ENCODE measurements at regions not wholly inside any gene's neighbourhood (a gene's known extent, or its start where the extent isn't known, plus 50 kb on each side); places are given as distances from the start of the nearest gene placed in this dataset.
A peak's percentile ranks its signal among the peaks of the same experiment; 100 is the strongest.

DNA sequence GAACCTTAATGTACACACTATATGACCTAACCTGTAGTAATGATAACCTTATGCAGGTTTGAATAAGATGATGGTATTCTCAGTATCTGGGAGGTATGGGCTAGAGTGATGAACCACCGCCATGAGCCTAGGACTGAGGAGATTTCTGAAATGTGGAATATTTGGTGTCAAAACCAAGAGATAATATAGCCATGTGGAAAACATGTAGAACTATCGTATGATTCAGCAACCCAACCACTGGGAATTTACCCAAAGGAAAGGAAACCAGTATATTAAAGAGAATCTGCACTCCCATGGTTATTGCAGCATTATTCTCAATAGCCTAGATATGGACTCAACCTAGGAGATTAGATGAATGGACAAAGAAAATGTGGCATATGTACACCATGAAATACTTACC is 271.7 kb upstream of the BTG1 start:
- Histone ChIP-seq H3K36me3 (ENCODE audit: control insufficient read depth in 1 of 2, insufficient read depth in 2 of 2, low read depth in 1 of 2, low read length in 2 of 2) (no peaks in the 10 kb centered on the region), H3K27me3 (ENCODE audit: control insufficient read depth in 1 of 2, insufficient read depth in 1 of 2, low read length in 2 of 2) (no peaks in the 10 kb centered on the region), H2AFZ (ENCODE audit: low read depth, low read length) (no peak overlapping the region), H2AK5ac (ENCODE audit: low read length, severe bottlenecking) (no peak overlapping the region), H3K18ac (ENCODE audit: low read depth in 1 of 2, low read length in 2 of 2) (no peak overlapping the region), H2BK12ac (ENCODE audit: low read length in 2 of 2) (no peak overlapping the region), H3K9ac (ENCODE audit: low read length) (no peak overlapping the region), H3K27ac (ENCODE audit: low read length, poor library complexity, severe bottlenecking) (no peak overlapping the region), H4K8ac (ENCODE audit: low read length) (no peak overlapping the region), H3K23ac (ENCODE audit: low read length in 2 of 2) (no peak overlapping the region), H2BK120ac (ENCODE audit: low read depth, low read length) (no peak overlapping the region), H4K91ac (ENCODE audit: low read length) (no peak overlapping the region), H2BK5ac (ENCODE audit: low read depth, low read length, poor library complexity, severe bottlenecking) (no peak overlapping the region), H3K4me1 (ENCODE audit: control insufficient read depth, insufficient read depth, low read depth, low read length) (no peaks in the 10 kb centered on the region), H3K4me3 (ENCODE audit: insufficient read depth in 1 of 2, low read depth in 1 of 2, low read length in 2 of 2) (no peak overlapping the region), H2BK15ac (ENCODE audit: low read depth, poor library complexity, severe bottlenecking) (no peak overlapping the region), H3K9me3 (ENCODE audit: control insufficient read depth, low read length) (no peaks in the 10 kb centered on the region), H3K79me1 (replicated peaks; ENCODE audit: low read length, poor library complexity, severe bottlenecking) (no peaks in the 10 kb centered on the region), H3K14ac (ENCODE audit: low read length in 2 of 2) (no peak overlapping the region), H3K4ac (ENCODE audit: low read depth in 1 of 2, low read length in 2 of 2) (no peak overlapping the region), H3K4me2 (ENCODE audit: low read length, poor library complexity, severe bottlenecking) (no peak overlapping the region)
- WGBS = 100% methylated on average over 1 of the region's 2 CpGs
- no peak for DNase-seq

DNA sequence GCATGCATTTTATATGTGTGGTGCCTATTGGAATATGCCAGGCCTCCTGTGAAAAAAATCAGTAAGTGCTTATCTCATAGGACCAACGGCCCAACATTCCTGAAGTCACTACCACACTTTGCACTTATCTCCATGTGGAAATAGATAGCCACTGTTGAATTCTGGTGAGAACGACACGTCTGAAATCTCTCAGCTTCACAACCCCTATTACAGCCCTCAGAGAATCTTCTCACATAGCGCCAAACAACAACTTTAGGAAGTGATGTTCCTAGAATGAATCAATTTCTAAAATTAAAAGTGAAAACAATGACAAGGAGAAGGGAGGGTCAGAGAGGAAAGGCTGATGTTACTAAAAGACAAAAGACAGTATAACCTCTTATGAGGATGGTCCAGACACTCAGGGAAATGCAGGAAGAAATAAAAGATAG is 270.8 kb upstream of the BTG1 start:
- H2AFZ ChIP-seq (ENCODE audit: low read depth, low read length) = no peak overlapping the region

DNA sequence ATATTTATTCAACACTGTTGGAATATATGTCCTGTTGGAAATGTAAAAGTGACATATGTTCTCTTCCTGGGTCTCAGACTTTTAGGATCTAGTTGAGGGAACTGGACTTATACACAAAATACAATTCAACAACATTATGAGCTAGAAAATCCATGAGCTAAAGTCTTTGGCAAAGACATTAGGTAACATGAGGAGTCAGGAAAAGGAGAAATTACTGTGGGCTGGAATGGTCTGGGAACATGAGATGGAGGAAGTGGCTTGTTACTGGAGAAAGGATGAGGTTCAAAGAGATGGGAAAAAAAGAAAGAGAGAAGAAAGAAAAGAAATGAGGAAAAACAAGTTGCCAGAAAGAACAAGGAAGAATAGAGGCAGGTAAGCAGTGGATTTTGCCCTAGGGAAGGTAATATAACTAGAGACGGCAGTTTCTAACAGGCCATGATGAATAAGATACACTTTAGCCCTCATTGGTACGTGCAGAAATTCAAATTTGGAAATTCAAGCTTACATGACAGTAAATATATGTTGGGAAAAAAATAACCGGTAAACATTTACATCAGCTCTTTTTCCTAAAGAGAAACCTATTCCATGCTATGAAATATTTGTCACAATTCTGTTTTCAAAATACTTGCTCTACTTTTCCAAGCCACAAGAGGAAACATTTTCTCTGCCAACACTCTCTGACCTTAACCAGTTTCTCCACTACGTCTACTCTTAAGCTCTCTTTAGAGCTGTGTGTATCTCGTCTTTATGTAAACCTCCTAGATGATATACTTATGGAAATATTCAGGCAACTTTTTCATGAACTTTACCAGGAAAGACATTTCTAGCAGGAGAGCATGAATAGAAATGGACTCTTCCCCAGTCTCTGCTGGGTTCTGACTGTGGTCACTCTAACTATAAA is 268.8 kb upstream of the BTG1 start:
- Histone ChIP-seq H3K4me3 (ENCODE audit: insufficient read depth in 1 of 2, low read depth in 1 of 2, low read length in 2 of 2) (no peak overlapping the region), H3K4ac (ENCODE audit: low read depth in 1 of 2, low read length in 2 of 2) (no peak overlapping the region), H3K27me3 (ENCODE audit: control insufficient read depth in 1 of 2, insufficient read depth in 1 of 2, low read length in 2 of 2) (no peaks in the 10 kb centered on the region), H2BK12ac (ENCODE audit: low read length in 2 of 2) (no peak overlapping the region), H3K14ac (ENCODE audit: low read length in 2 of 2) (no peak overlapping the region), H2AFZ (ENCODE audit: low read depth, low read length) (no peak overlapping the region), H3K9ac (ENCODE audit: low read length) (no peak overlapping the region), H3K23ac (ENCODE audit: low read length in 2 of 2) (no peak overlapping the region), H2BK15ac (ENCODE audit: low read depth, poor library complexity, severe bottlenecking) (no peak overlapping the region), H3K36me3 (ENCODE audit: control insufficient read depth in 1 of 2, insufficient read depth in 2 of 2, low read depth in 1 of 2, low read length in 2 of 2) (no peaks in the 10 kb centered on the region), H3K4me1 (ENCODE audit: control insufficient read depth, insufficient read depth, low read depth, low read length) (no peaks in the 10 kb centered on the region), H2BK120ac (ENCODE audit: low read depth, low read length) (no peak overlapping the region), H4K8ac (ENCODE audit: low read length) (no peak overlapping the region), H3K18ac (ENCODE audit: low read depth in 1 of 2, low read length in 2 of 2) (no peak overlapping the region), H3K79me1 (replicated peaks; ENCODE audit: low read length, poor library complexity, severe bottlenecking) (no peaks in the 10 kb centered on the region), H2BK5ac (ENCODE audit: low read depth, low read length, poor library complexity, severe bottlenecking) (no peak overlapping the region), H3K27ac (ENCODE audit: low read length, poor library complexity, severe bottlenecking) (no peak overlapping the region), H3K4me2 (ENCODE audit: low read length, poor library complexity, severe bottlenecking) (no peak overlapping the region), H4K91ac (ENCODE audit: low read length) (no peak overlapping the region), H2AK5ac (ENCODE audit: low read length, severe bottlenecking) (no peak overlapping the region), H3K9me3 (ENCODE audit: control insufficient read depth, low read length) (no peaks in the 10 kb centered on the region)
- peak; percentile 9 for DNase-seq
- WGBS = 94% methylated on average over 5 of the region's 5 CpGs

More for the DNA sequence above, 270.8 kb upstream of the BTG1 start:
- H3K4me1 ChIP-seq (ENCODE audit: control insufficient read depth, insufficient read depth, low read depth, low read length) = no peaks in the 10 kb centered on the region
- H2BK15ac ChIP-seq (ENCODE audit: low read depth, poor library complexity, severe bottlenecking) = no peak overlapping the region
- no peak overlapping the region for H3K4me2 ChIP-seq (ENCODE audit: low read length, poor library complexity, severe bottlenecking)
- no peak overlapping the region for H3K4ac ChIP-seq (ENCODE audit: low read depth in 1 of 2, low read length in 2 of 2)
- H3K4me3 ChIP-seq (ENCODE audit: insufficient read depth in 1 of 2, low read depth in 1 of 2, low read length in 2 of 2) = no peak overlapping the region
- H3K79me1 ChIP-seq (replicated peaks; ENCODE audit: low read length, poor library complexity, severe bottlenecking) = no peaks in the 10 kb centered on the region
- H3K14ac ChIP-seq (ENCODE audit: low read length in 2 of 2) = no peak overlapping the region
- H3K9me3 ChIP-seq (ENCODE audit: control insufficient read depth, low read length) = no peaks in the 10 kb centered on the region
- no peak overlapping the region for H4K91ac ChIP-seq (ENCODE audit: low read length)
- no peak overlapping the region for H2BK120ac ChIP-seq (ENCODE audit: low read depth, low read length)
- no peak overlapping the region for H3K23ac ChIP-seq (ENCODE audit: low read length in 2 of 2)
- H3K27me3 ChIP-seq (ENCODE audit: control insufficient read depth in 1 of 2, insufficient read depth in 1 of 2, low read length in 2 of 2) = no peaks in the 10 kb centered on the region
- H4K8ac ChIP-seq (ENCODE audit: low read length) = no peak overlapping the region
- no peak overlapping the region for H3K27ac ChIP-seq (ENCODE audit: low read length, poor library complexity, severe bottlenecking)
- H3K9ac ChIP-seq (ENCODE audit: low read length) = no peak overlapping the region
- H2BK12ac ChIP-seq (ENCODE audit: low read length in 2 of 2) = no peak overlapping the region
- no peak overlapping the region for H2AK5ac ChIP-seq (ENCODE audit: low read length, severe bottlenecking)
- DNase-seq = no peak
- WGBS = 87% methylated on average over 3 of the region's 4 CpGs
- H2BK5ac ChIP-seq (ENCODE audit: low read depth, low read length, poor library complexity, severe bottlenecking) = no peak overlapping the region
- no peaks in the 10 kb centered on the region for H3K36me3 ChIP-seq (ENCODE audit: control insufficient read depth in 1 of 2, insufficient read depth in 2 of 2, low read depth in 1 of 2, low read length in 2 of 2)
- H3K18ac ChIP-seq (ENCODE audit: low read depth in 1 of 2, low read length in 2 of 2) = no peak overlapping the region

DNA sequence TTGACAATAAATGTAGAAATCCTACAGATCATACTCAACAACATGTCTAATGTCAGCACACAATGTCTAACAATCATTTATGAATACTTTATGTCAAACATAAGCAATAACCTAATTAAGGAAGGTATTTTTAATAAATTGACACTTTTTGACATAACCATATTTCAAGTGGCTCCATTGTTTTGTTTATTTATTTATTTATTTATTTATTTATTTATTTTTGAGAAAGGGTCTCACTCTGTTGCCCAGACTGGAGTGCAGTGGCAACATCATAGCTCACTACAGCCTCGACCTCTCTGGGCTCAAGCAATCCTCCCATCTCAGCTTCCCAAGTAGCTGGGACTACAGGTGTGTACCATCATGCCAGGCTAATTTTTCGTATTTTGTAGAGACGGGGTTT is 267.6 kb upstream of the BTG1 start:
- WGBS = 98% methylated on average over 3 of the region's 3 CpGs
- Histone ChIP-seq H3K36me3 (ENCODE audit: control insufficient read depth in 1 of 2, insufficient read depth in 2 of 2, low read depth in 1 of 2, low read length in 2 of 2) (no peaks in the 10 kb centered on the region), H3K79me1 (replicated peaks; ENCODE audit: low read length, poor library complexity, severe bottlenecking) (no peaks in the 10 kb centered on the region), H3K4me1 (ENCODE audit: control insufficient read depth, insufficient read depth, low read depth, low read length) (no peaks in the 10 kb centered on the region), H3K14ac (ENCODE audit: low read length in 2 of 2) (no peak overlapping the region), H2BK120ac (ENCODE audit: low read depth, low read length) (no peak overlapping the region), H2AK5ac (ENCODE audit: low read length, severe bottlenecking) (no peak overlapping the region), H3K9me3 (ENCODE audit: control insufficient read depth, low read length) (no peaks in the 10 kb centered on the region), H3K27me3 (ENCODE audit: control insufficient read depth in 1 of 2, insufficient read depth in 1 of 2, low read length in 2 of 2) (no peaks in the 10 kb centered on the region), H4K91ac (ENCODE audit: low read length) (no peak overlapping the region), H2BK15ac (ENCODE audit: low read depth, poor library complexity, severe bottlenecking) (no peak overlapping the region), H3K4me3 (ENCODE audit: insufficient read depth in 1 of 2, low read depth in 1 of 2, low read length in 2 of 2) (no peak overlapping the region), H3K4ac (ENCODE audit: low read depth in 1 of 2, low read length in 2 of 2) (no peak overlapping the region), H3K23ac (ENCODE audit: low read length in 2 of 2) (no peak overlapping the region), H3K4me2 (ENCODE audit: low read length, poor library complexity, severe bottlenecking) (no peak overlapping the region), H2BK12ac (ENCODE audit: low read length in 2 of 2) (no peak overlapping the region), H2BK5ac (ENCODE audit: low read depth, low read length, poor library complexity, severe bottlenecking) (no peak overlapping the region), H3K18ac (ENCODE audit: low read depth in 1 of 2, low read length in 2 of 2) (no peak overlapping the region), H3K9ac (ENCODE audit: low read length) (no peak overlapping the region), H4K8ac (ENCODE audit: low read length) (no peak overlapping the region), H2AFZ (ENCODE audit: low read depth, low read length) (no peak overlapping the region), H3K27ac (ENCODE audit: low read length, poor library complexity, severe bottlenecking) (no peak overlapping the region)
- DNase-seq = no peak

Data from mesenchymal stem cell (in vitro differentiated cells and primary cell).